Testis (tissue), 2 donors: ENCODE measurements at regions not wholly inside any gene's neighbourhood (a gene's known extent, or its start where the extent isn't known, plus 50 kb on each side); places are given as distances from the start of the nearest gene placed in this dataset.

Experiments
- DNase-seq: peaks from one replicate; pipeline ENCODE4 v3.0.0-alpha.2; 2019
- H3K27ac ChIP-seq, 2 donors: fragments of 200-600 bp; sonication (generic); one replicate each; pipeline ENCODE4 v1.5.1; 2019
- H3K27me3 ChIP-seq: fragments of 200-600 bp; sonication (generic); one replicate; pipeline ENCODE4 v1.5.1; 2019
- H3K36me3 ChIP-seq: fragments of 200-600 bp; sonication (generic); one replicate; pipeline ENCODE4 v1.5.1; 2017; ENCODE audit warnings: low read depth; ENCODE audit errors: missing control alignments
- H3K4me1 ChIP-seq: fragments of 200-600 bp; sonication (generic); one replicate; pipeline ENCODE4 v1.5.1; 2019
- H3K4me3 ChIP-seq, 2 donors: fragments of 200-600 bp; sonication (generic); one replicate each; pipeline ENCODE4 v1.5.1; 2017 to 2019
- H3K9me3 ChIP-seq: fragments of 200-600 bp; sonication (generic); one replicate; pipeline ENCODE4 v1.5.1; 2017
- CTCF ChIP-seq, 3 experiments: fragments of 450-650 bp in 2 of 3; fragments of 200-600 bp in 1 of 3; sonication (generic) in 1 of 3; IDR thresholded peaks; one replicate each; pipeline ENCODE4 v1.5.1; 2016 to 2019; ENCODE audit warnings: antibody characterized with exemption in 3 of 3, mild to moderate bottlenecking in 2 of 3, moderate library complexity in 1 of 3
- POLR2A ChIP-seq: fragments of 450-650 bp; IDR thresholded peaks from one replicate; pipeline ENCODE4 v1.6.1; 2017; ENCODE audit warnings: antibody characterized with exemption, mild to moderate bottlenecking, moderate library complexity
- WGBS, 2 donors: methylation state at CpG; one replicate each; pipeline ENCODE4 v1.1.5; 2018; 5-methylcytosine and 5-hydroxymethylcytosine counted together
- intact Hi-C: fragments of 100-400 bp; cut with DNase I; formaldehyde crosslinking; loops from one replicate; pipeline ENCODE4 v1.15.1; 2023; ENCODE audit warnings: low total_unique reads

- TF ChIP-seq CTCF (IDR thresholded peaks at IDR 0.05): no peak
- TF ChIP-seq POLR2A: no peak
- H3K36me3 ChIP-seq: no peaks in the 10 kb centered on the region
- no peak overlapping the region for H3K27ac ChIP-seq
- no peak for DNase-seq
- H3K4me1 ChIP-seq: no peaks in the 10 kb centered on the region
- no peak overlapping the region for H3K4me3 ChIP-seq
- no peaks in the 10 kb centered on the region for H3K9me3 ChIP-seq
- H3K27me3 ChIP-seq: no peaks in the 10 kb centered on the region
- intact Hi-C loops: no loop called here
Observed at GRCh38 chr1:232112076-232112475, 485.5 kb downstream of the DISC1 start.

GRCh38 chr1:232111611-232112010, 485.0 kb downstream of the DISC1 start:
- H3K27ac ChIP-seq: no peak overlapping the region
- WGBS, 2 donors: 39 to 50% methylated on average over 3 of the region's 3 CpGs
- no peaks in the 10 kb centered on the region for H3K4me1 ChIP-seq
- no peaks in the 10 kb centered on the region for H3K9me3 ChIP-seq
- no peak overlapping the region for H3K4me3 ChIP-seq
- no peak for DNase-seq
- H3K27me3 ChIP-seq: no peaks in the 10 kb centered on the region
- H3K36me3 ChIP-seq: no peaks in the 10 kb centered on the region
- intact Hi-C loops: no loop called here
- no peak for TF ChIP-seq CTCF (IDR thresholded peaks at IDR 0.05)
- no peak for TF ChIP-seq POLR2A

- intact Hi-C loops: no loop called here
- TF ChIP-seq POLR2A (no peak), CTCF (IDR thresholded peaks at IDR 0.05) (no peak)
- no peak for DNase-seq
- WGBS, 2 donors: 61 to 63% methylated on average over 14 of the region's 14 CpGs
- no peaks in the 10 kb centered on the region for H3K36me3 ChIP-seq
- H3K27me3 ChIP-seq: no peaks in the 10 kb centered on the region
- no peak overlapping the region for H3K4me3 ChIP-seq
- no peaks in the 10 kb centered on the region for H3K4me1 ChIP-seq
- H3K27ac ChIP-seq: no peak overlapping the region
- H3K9me3 ChIP-seq: no peaks in the 10 kb centered on the region
Observed at GRCh38 chr1:232110281-232111090, 483.9 kb downstream of the DISC1 start.

GRCh38 chr1:232109391-232109790, 482.8 kb downstream of the DISC1 start:
- intact Hi-C loops: no loop called here
- H3K36me3 ChIP-seq: no peaks in the 10 kb centered on the region
- no peak overlapping the region for H3K27ac ChIP-seq
- WGBS, 2 donors: 77 to 85% methylated on average over 1 of the region's 1 CpG
- H3K27me3 ChIP-seq: no peaks in the 10 kb centered on the region
- no peaks in the 10 kb centered on the region for H3K9me3 ChIP-seq
- H3K4me3 ChIP-seq: no peak overlapping the region
- DNase-seq: no peak
- no peak for TF ChIP-seq CTCF (IDR thresholded peaks at IDR 0.05)
- TF ChIP-seq POLR2A: no peak
- no peaks in the 10 kb centered on the region for H3K4me1 ChIP-seq

- no peaks in the 10 kb centered on the region for H3K27me3 ChIP-seq
- intact Hi-C loops: no loop called here
- H3K4me3 ChIP-seq: no peak overlapping the region
- H3K4me1 ChIP-seq: no peaks in the 10 kb centered on the region
- no peak overlapping the region for H3K27ac ChIP-seq
- H3K36me3 ChIP-seq: no peaks in the 10 kb centered on the region
- no peak for TF ChIP-seq POLR2A
- no peak for TF ChIP-seq CTCF (IDR thresholded peaks at IDR 0.05)
- DNase-seq: no peak
- WGBS, 2 donors: 83 to 87% methylated on average over 3 of the region's 3 CpGs
- H3K9me3 ChIP-seq: no peaks in the 10 kb centered on the region
Observed at GRCh38 chr1:232108598-232108997, 482.0 kb downstream of the DISC1 start.
